Kidney capillary endothelial cell (primary cell): ENCODE measurements at regions not wholly inside any gene's neighbourhood (a gene's known extent, or its start where the extent isn't known, plus 50 kb on each side); places are given as distances from the start of the nearest gene placed in this dataset.
A peak's percentile ranks its signal among the peaks of the same experiment; 100 is the strongest.

Experiments
- DNase-seq: peaks from one replicate; pipeline ENCODE4 v3.0.0-alpha.2; 2018; ENCODE audit warnings: low spot score

DNA sequence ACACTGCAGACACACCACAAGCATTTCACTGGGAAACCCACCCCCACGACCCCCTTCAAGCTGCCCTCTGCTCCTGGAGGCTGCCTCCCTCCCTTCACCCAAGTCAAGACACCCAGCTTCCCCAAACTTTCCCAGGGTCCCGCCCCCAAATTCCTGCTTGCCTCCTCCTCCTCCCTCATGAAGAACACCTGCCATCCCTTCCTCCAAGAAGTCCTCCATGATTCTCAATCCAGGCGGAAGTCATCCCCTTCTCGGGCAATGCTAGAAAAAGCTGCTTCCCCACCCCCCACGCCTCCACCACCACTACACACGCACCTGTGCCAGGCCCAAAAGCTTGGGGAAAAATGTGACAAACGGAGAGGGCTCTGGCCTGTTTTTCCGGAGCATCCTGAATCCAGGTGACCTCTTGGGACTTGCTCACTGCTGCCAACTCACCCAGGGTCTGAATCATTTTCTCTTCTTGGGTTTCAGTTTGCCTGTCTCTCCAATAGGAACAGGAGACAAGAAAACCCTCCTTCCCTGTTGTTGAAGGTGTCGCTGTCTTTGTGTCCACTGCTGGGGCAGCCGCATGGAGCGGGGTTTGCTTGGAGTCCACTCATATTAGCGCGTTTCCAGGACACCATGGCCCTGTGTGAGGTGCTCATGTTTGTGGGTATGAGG, 101.0 kb upstream of the CASZ1 start:
- DNase-seq, result no peak

GRCh38 chr1:10897981-10898728, 101.7 kb upstream of the CASZ1 start:
- no peak for DNase-seq

- no peak for DNase-seq
These were observed 102.5 kb upstream of the CASZ1 start for GRCh38 chr1:10898921-10899320.

DNA sequence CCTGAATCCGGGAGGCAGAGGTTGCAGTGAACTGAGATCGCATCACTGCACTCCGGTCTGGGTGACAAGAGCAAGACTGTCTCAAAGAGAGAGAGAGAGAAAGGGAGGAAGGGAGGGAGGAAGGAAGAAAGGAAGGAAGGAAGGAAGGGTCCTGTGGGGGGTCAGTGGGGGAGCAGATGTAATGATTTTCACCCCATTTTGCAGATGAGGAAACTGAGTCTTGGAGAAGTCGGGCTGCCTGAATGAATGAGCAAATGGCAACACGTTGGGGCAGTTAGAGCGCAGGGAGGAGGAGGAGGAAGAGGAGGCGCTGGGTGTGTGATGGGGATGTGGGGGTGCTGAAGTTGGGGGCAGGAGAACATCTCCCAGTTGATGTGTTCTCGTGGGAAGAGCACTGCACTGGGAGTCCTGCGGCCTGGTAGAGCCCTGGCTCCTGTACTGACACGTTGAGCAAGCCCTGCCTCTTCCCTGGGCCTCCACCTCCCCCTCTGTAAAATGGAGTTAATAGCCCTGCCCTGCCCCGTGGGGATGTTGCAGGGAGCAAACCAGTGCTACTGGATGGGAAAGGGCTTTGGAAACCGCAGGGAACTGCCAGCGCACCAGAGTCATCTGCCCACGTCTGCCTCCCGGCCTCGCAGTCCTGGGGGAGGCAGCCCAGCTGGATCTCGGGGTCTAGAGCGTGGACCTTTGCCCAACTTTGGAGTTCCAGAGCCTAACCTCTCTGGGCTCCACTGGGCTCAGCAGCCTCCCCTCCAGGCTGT, 103.2 kb upstream of the CASZ1 start:
- DNase-seq, result no peak

DNA sequence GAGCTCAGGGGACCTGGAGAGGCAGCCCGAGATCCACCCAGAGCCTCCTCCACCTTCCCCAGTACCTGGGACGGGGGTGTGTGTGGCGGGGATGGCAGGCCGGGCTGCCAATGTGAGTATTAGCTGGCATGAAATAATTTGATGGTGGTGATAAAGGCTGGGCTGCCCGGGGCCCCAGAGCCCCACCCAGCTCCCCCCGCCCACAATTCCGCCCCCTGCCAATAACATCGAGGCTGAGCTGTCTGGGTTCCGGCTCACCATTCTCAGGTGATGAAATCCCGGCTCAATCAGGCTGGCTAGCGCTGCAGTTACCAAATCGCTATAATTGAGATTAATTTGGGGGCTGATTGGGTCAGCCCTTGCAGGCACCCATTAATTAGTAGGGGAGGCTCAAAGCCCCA, 103.8 kb upstream of the CASZ1 start:
- DNase-seq, result no peak

- no peak for DNase-seq
These were observed 104.2 kb upstream of the CASZ1 start for GRCh38 chr1:10900691-10901090.

- DNase-seq, result no peak
These were observed 104.8 kb upstream of the CASZ1 start for GRCh38 chr1:10901091-10901890.

DNA sequence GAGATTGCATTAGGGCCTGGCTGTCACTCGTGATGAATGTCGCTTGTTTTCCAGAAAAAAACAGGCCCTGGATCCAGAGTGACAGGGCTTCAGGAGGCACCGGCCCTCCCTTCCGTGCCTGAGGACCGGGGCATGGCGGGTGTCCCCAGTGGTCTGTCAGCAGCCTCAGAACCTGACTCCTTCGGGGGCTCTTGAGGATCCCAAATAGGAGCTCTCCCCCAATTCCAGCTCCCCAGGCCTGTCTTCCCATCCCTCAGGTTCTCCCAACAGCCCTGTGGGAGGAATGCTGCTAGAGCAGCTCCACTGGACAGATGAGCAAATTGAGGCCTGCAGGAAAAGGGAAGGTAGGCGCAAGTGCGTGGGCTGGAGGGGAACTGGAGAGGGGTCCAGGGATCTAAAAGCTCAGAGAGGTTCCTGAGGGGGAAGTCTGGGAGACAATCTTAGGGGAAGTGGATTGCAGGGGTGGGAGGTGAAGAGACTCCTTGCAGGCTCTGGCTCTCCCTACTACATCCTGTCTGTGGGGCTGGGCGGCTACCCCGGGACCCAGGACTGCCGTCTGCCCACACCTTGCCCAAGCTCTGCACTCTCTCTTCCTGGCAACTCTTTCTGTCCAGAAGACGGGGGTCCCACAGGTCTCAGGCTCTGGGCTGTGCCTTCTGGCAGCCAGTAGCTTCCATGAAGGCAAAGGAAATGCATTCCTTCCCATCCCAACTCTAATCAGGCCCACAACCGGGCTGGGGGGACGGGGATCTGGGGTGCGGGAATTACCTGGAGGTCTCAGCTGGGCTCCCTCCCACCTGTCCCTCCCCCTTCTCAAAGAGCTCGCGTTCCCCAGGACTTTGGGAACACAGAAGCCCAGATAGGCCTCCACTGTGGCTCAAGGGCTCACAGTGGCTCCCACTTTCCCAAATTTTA, 105.7 kb upstream of the CASZ1 start:
- DNase-seq, result no peak

DNA sequence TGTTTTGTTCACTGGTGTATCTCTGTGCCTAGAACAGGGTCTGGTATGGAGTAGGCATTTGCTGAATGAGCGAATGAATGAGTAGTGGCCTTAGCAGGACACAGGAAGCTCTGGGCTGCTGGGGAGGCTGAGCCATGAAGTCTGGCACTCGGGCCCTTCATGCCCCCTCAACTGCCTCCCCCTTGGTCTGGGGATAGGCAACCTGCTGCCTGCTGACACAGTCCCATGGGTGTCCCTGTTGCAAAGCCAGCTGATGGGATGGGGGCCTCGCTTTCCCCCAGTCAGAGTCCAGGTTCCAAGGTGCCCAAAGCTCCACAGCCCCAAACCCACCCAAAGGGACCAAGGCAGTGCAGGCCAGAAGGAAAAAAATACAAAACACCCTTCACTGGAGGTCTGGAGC, 107.0 kb upstream of the CASZ1 start:
- DNase-seq, result no peak

- DNase-seq, result no peak
These were observed 107.4 kb upstream of the CASZ1 start for GRCh38 chr1:10903821-10904220.

GRCh38 chr1:10904396-10905358, 107.8 kb upstream of the TARDBP start:
- DNase-seq, result no peak

DNA sequence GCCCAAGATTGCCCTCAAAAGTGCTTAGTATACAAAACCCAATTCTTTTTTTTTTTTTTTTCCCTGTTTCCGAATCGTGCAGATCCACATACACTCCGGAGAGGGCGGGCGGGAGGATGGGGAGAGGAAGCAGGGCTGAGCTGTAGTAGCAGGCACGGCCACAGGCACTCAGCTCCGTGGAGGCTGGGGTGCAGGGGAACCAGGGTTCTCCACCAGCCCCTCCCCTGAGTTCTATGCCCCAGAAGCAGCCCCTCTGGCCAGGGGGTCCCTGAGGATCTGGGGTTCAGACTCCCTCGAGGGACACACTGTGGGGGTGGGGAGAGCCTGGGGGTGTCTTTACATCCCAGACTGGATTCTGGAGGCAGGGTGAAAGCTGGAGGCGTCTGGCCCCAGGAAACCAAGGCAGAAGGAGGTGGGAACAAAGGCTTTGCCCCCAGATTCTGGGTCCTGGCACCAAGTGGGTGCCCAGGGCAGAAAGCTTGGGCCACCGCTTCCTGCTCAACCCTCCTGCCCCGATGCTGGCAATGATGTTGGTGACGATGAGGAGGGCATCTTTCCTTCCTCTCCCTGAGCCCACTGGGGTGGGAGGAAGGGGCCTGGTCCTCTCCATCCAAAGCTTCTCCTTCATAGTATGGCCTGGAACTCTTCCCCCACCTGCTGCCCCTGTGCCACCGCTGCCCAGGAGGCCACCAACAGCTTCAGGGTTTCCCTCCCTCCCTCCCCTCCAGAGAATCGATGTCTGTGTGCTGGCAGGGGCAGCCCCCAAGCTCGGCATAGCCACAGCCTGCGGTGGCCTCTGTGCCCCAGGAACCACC, 106.4 kb upstream of the TARDBP start:
- DNase-seq, result no peak

DNA sequence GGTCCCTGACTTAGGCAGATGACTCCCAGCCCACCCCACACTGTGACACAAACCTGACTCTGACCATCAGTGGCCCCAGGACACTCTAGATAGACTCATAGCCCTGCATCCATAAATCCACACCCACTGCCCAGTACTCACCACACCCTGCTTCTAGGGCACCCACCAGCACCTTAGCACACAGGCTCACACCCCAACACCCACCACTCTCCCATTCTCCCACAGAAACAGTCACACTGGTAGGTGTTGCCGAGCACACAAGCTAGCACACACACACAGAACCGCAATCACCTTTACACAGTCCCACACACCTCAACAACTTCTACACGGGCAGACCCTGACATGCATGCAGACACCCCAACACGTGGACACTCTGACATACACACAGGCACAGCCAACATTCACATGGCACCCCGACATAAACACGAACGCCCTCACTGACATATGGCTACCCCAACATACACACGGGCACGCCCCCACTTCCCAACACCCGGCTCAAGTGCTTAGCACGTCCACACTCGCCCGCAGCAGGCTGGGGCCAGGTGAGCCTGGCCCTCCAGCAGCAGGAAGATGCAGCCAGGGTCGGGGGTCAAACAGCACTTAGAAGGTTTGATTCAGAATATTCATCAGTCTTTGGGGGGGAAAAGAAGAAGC, 105.5 kb upstream of the TARDBP start:
- DNase-seq, result no peak

DNA sequence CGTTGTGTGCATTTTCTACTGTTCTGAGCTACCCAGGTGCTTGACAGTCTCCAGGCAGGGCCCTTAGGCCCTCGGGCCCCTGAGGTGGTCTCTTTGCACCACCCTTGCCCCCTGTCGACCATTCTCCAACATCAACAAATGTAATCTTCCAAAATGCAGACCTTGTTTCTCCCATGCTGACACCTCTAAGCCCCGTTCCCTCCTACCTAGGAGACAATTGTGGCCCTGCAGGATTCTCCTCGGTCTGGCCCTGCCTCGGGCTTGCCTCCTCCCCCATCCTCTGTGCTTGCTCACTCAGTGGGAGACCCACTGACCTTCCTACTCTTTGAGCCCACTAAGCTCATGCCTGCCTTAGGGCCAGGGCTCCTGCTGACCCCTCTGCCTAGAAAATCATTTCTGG, 104.2 kb upstream of the TARDBP start:
- DNase-seq, result no peak

GRCh38 chr1:10909697-10910680, 102.5 kb upstream of the TARDBP start:
- DNase-seq, result peak; percentile 11

GRCh38 chr1:10910681-10911489, 101.6 kb upstream of the TARDBP start:
- no peak for DNase-seq
